ENCODE measurements at regions not wholly inside any gene's neighbourhood (a gene's known extent, or its start where the extent isn't known, plus 50 kb on each side); places are given as distances from the start of the nearest gene placed in this dataset.
"Not testable (repeated sequence)": the region's sequence is repeated elsewhere in the genome, so short reads cannot be mapped to it uniquely, and the experiment has no call there.

- no peak for TF ChIP-seq POLR2A (IDR thresholded peaks at IDR 0.05)
- Histone ChIP-seq H3K4me3 (no peak overlapping the region), H3K27ac (no peak overlapping the region), H3K36me3 (no peaks in the 10 kb centered on the region), H3K27me3 (replicated peaks; ENCODE audit: insufficient read depth) (no peaks in the 10 kb centered on the region), H3K4me1 (replicated peaks) (no peaks in the 10 kb centered on the region), H3K9me3 (no peaks in the 10 kb centered on the region)
- DNase-seq (ENCODE audit: low spot score): no peak
- WGBS: 41% methylated on average over 1 of the region's 1 CpG
- intact Hi-C loops (cut with DNase I): no loop called here
Measured at GRCh38 chr4:162841753-162842152, 324.9 kb downstream of the NAF1 start.

GRCh38 chr4:162839814-162840213 is 326.9 kb downstream of the NAF1 start:
- intact Hi-C loops (cut with DNase I): no loop called here
- Histone ChIP-seq H3K4me3 (no peak overlapping the region), H3K36me3 (no peaks in the 10 kb centered on the region), H3K9me3 (no peaks in the 10 kb centered on the region), H3K27me3 (replicated peaks; ENCODE audit: insufficient read depth) (no peaks in the 10 kb centered on the region), H3K27ac (no peak overlapping the region), H3K4me1 (replicated peaks) (no peaks in the 10 kb centered on the region)
- no peak for TF ChIP-seq POLR2AphosphoS5 (IDR thresholded peaks at IDR 0.05)
- no peak for TF ChIP-seq POLR2A (IDR thresholded peaks at IDR 0.05)
- no peak for TF ChIP-seq CTCF (IDR thresholded peaks at IDR 0.05)
- no peak for DNase-seq (ENCODE audit: low spot score)
- 95% methylated on average over 4 of the region's 4 CpGs for WGBS

- no peak for DNase-seq (ENCODE audit: low spot score)
- Histone ChIP-seq H3K27ac (no peak overlapping the region), H3K4me3 (no peak overlapping the region), H3K4me1 (replicated peaks) (no peaks in the 10 kb centered on the region), H3K27me3 (replicated peaks; ENCODE audit: insufficient read depth) (no peaks in the 10 kb centered on the region), H3K9me3 (no peaks in the 10 kb centered on the region), H3K36me3 (no peaks in the 10 kb centered on the region)
- TF ChIP-seq CTCF (IDR thresholded peaks at IDR 0.05): no peak
- no peak for TF ChIP-seq POLR2AphosphoS5 (IDR thresholded peaks at IDR 0.05)
- TF ChIP-seq POLR2A (IDR thresholded peaks at IDR 0.05): no peak
- intact Hi-C loops (cut with DNase I): no loop called here
- 79% methylated on average over 1 of the region's 1 CpG for WGBS
Measured at GRCh38 chr4:162838671-162839070, 328.0 kb downstream of the NAF1 start.

GRCh38 chr4:162837679-162838078 is 329.0 kb downstream of the NAF1 start:
- intact Hi-C loops (cut with DNase I): no loop called here
- DNase-seq (ENCODE audit: low spot score): no peak
- Histone ChIP-seq H3K27ac (no peak overlapping the region), H3K4me3 (no peak overlapping the region), H3K9me3 (no peaks in the 10 kb centered on the region), H3K27me3 (replicated peaks; ENCODE audit: insufficient read depth) (no peaks in the 10 kb centered on the region), H3K4me1 (replicated peaks) (no peaks in the 10 kb centered on the region), H3K36me3 (no peaks in the 10 kb centered on the region)
- TF ChIP-seq POLR2A (IDR thresholded peaks at IDR 0.05): no peak
- TF ChIP-seq CTCF (IDR thresholded peaks at IDR 0.05): no peak
- TF ChIP-seq POLR2AphosphoS5 (IDR thresholded peaks at IDR 0.05): no peak
- 60% methylated on average over 1 of the region's 1 CpG for WGBS

GRCh38 chr4:162837241-162837640 is 329.4 kb downstream of the NAF1 start:
- Histone ChIP-seq H3K9me3 (no peaks in the 10 kb centered on the region), H3K27ac (no peak overlapping the region), H3K4me1 (replicated peaks) (no peaks in the 10 kb centered on the region), H3K36me3 (no peaks in the 10 kb centered on the region), H3K4me3 (no peak overlapping the region), H3K27me3 (replicated peaks; ENCODE audit: insufficient read depth) (no peaks in the 10 kb centered on the region)
- intact Hi-C loops (cut with DNase I): no loop called here
- WGBS: 42% methylated on average over 1 of the region's 1 CpG
- no peak for DNase-seq (ENCODE audit: low spot score)
- no peak for TF ChIP-seq POLR2A (IDR thresholded peaks at IDR 0.05)

- no peak for TF ChIP-seq CTCF (IDR thresholded peaks at IDR 0.05)
- TF ChIP-seq POLR2AphosphoS5 (IDR thresholded peaks at IDR 0.05): no peak
- no peak for TF ChIP-seq POLR2A (IDR thresholded peaks at IDR 0.05)
- Histone ChIP-seq H3K9me3 (no peaks in the 10 kb centered on the region), H3K27ac (no peak overlapping the region), H3K4me3 (no peak overlapping the region), H3K27me3 (replicated peaks; ENCODE audit: insufficient read depth) (no peaks in the 10 kb centered on the region), H3K36me3 (no peaks in the 10 kb centered on the region), H3K4me1 (replicated peaks) (no peaks in the 10 kb centered on the region)
- DNase-seq (ENCODE audit: low spot score): no peak
- intact Hi-C loops (cut with DNase I): no loop called here
- WGBS: 91% methylated on average over 2 of the region's 2 CpGs
Measured at GRCh38 chr4:162836773-162837172, 329.9 kb downstream of the NAF1 start.

- DNase-seq (ENCODE audit: low spot score); H3K27me3 ChIP-seq (replicated peaks; ENCODE audit: insufficient read depth); intact Hi-C loops (cut with DNase I); H3K9me3 ChIP-seq; H3K36me3 ChIP-seq; H3K4me1 ChIP-seq (replicated peaks); H3K27ac ChIP-seq; H3K4me3 ChIP-seq: not testable (repeated sequence)
- WGBS: 87% methylated on average over 6 of the region's 6 CpGs
Measured at GRCh38 chr4:162836258-162836657, 330.4 kb downstream of the NAF1 start.
